AG04449 (cell line): ENCODE measurements at regions not wholly inside any gene's neighbourhood (a gene's known extent, or its start where the extent isn't known, plus 50 kb on each side); places are given as distances from the start of the nearest gene placed in this dataset.

Source experiments
- CTCF ChIA-PET: fragments of 350-600 bp; formaldehyde crosslinking; extraction: SDS; loops from one replicate; lab custom pipeline; 2021; ENCODE audit warnings: antibody characterized with exemption; lab: Yijun Ruan, JAX
- POLR2A ChIA-PET: fragments of 400-600, 350-600 bp; formaldehyde crosslinking; extraction: SDS; loops from one replicate; lab custom pipeline; 2020; ENCODE audit warnings: antibody characterized with exemption, inconsistent platforms; lab: Yijun Ruan, JAX
- DNase-seq: peaks from one replicate; pipeline ENCODE4 v3.0.0-alpha.2; 2010; ENCODE audit warnings: low read depth, low spot score
- H3K4me3 ChIP-seq: 2 replicates; pipeline ENCODE4 v1.5.1; 2011; ENCODE audit warnings: low read depth, mild to moderate bottlenecking, control low read depth, low read length
- TF ChIP-seq, protein P1 (sequence below): IDR thresholded peaks from one replicate; pipeline ENCODE4 v1.5.1; 2011; ENCODE audit warnings: mild to moderate bottlenecking, moderate library complexity, low read length, control low read depth, inconsistent platforms; ENCODE audit not compliant: insufficient read depth; ENCODE audit errors: missing control alignments

DNA sequence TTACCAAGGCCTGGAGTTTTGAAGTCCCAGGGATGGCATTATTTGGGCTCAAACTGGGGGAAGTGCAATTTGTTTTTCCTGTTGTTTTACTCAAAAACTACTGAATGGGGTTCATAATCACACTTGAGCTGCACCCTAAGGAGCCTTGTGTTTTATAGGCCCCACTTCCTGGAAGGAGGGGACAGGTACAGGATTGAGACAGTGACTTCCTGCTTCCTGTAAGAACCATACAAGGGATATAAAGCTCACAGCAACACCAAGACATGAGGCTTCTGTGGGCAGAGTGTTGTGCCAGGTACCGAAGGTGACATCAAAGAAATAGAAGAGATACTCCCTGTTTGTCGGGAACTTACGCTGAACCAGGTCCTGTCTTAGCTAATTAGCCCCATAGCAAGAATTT is 70.4 kb upstream of the SKOR2 start:
- H3K4me3 ChIP-seq, result no peak overlapping the region
- CTCF ChIA-PET, result interaction anchor here (1.7 kb wide), 1 partner anchor 10 kb away, joined by 4 read pairs; no protein-coding TSS in a partner anchor

DNA sequence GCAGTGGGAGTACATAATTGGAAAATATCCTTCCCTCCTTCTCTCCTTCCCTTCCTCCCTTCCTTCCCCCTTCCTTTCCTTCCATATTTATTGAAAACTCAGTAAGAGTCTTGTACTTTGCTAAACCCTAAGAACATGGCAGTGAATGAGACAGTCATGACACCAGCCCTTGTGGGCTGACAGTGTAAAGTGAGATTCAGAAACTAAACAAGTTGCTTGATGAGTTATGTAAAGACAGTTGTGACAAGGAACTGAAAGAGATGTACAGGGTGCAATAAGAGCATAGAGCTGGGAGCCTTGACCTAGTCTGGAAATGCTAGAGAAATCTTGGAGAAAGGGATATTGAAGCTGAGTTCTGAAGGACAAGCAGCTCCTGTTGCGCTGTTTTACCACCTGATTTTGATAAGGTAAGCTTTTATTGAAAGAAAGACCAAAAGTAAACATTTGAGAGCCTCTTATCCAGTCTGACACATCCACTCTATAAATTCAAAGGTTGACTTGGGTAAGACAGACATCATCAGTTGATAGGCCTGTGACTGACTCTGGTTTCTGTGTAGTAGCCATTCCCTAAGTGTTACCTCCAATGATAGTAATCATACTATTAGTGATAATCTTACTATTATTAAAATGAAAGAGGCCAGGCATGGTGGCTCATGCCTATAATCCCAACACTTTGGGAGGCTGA is 66.5 kb upstream of the SKOR2 start:
- ChIA-PET POLR2A (no interaction called here), CTCF (no interaction called here)
- DNase-seq, result no peak
- no peak overlapping the region for H3K4me3 ChIP-seq
- TF ChIP-seq, protein P1, sequence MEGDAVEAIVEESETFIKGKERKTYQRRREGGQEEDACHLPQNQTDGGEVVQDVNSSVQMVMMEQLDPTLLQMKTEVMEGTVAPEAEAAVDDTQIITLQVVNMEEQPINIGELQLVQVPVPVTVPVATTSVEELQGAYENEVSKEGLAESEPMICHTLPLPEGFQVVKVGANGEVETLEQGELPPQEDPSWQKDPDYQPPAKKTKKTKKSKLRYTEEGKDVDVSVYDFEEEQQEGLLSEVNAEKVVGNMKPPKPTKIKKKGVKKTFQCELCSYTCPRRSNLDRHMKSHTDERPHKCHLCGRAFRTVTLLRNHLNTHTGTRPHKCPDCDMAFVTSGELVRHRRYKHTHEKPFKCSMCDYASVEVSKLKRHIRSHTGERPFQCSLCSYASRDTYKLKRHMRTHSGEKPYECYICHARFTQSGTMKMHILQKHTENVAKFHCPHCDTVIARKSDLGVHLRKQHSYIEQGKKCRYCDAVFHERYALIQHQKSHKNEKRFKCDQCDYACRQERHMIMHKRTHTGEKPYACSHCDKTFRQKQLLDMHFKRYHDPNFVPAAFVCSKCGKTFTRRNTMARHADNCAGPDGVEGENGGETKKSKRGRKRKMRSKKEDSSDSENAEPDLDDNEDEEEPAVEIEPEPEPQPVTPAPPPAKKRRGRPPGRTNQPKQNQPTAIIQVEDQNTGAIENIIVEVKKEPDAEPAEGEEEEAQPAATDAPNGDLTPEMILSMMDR, result no peak

More for the DNA sequence above, 70.4 kb upstream of the SKOR2 start:
- TF ChIP-seq, protein P1, result no peak
- POLR2A ChIA-PET, result no interaction called here
- DNase-seq, result no peak

DNA sequence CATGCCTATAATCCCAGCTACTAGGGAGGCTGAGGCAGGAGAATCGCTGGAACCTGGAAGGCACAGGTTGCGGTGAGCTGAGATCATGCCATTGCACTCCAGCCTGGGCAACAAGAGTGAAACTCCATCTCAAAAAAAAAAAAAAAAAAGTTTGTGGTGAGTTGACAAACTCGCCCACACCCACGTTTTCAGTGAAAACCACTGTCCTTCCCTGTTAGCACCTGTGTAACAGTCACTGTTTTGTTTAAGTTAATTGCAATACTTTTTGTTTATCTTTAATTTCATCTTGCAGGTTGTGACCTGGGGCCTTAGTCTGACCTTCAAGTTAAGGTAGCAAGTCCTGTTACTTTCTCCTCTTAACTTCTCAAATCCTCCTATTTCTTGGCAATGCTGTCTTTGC is 65.5 kb upstream of the SKOR2 start:
- CTCF ChIA-PET, result no interaction called here
- POLR2A ChIA-PET, result no interaction called here
- DNase-seq, result no peak
- TF ChIP-seq, protein P1, result no peak
- H3K4me3 ChIP-seq, result no peak overlapping the region

DNA sequence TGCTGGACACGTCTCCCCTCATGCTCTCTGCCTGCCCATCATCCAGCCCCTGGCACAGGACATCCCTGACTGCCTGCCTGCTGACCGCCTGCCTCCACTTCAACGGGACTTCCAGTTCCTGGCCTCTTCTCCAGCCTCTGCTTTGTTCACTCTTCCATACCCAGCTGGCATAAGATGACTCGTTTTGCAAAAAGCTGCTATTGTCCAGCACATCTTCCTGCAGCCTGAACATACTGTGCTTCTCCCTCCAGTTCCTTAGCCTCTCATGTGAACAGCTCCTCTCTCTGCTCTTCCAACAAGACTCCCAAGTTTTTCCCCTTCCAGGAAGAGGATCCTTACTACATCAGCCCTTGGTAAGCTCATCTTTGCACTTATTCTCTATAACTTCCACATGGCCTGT is 62.4 kb upstream of the SKOR2 start:
- no peak for DNase-seq
- CTCF ChIA-PET, result interaction anchor here (1.1 kb wide), 1 partner anchor 9 kb away, joined by 4 read pairs; no protein-coding TSS in a partner anchor
- TF ChIP-seq, protein P1, result no peak

DNA sequence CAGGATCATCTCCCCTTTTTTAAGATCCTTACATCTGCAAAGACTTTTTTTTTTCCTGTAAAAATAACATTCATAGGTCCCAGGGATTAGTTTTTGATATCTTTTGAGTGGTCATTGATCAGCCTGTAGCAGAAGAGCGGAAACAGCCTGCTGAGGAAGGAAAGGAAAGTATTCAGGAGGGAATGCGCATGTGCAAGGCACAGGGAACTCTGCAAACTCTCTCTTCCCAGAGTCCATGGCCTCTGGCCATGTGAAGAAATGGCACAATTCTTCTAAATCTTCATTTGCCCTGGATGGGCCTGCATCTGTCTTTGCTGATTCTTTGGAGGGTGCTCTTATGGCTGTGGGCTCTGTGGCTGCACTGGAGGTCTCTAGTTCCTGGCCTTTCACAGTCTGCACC is 60.1 kb upstream of the SKOR2 start:
- POLR2A ChIA-PET, result no interaction called here
- TF ChIP-seq, protein P1, result no peak
- CTCF ChIA-PET, result no interaction called here
- no peak overlapping the region for H3K4me3 ChIP-seq
- DNase-seq, result no peak

More for the DNA sequence above, 62.4 kb upstream of the SKOR2 start:
- POLR2A ChIA-PET, result no interaction called here
- H3K4me3 ChIP-seq, result no peak overlapping the region
